NCI-H1436 (cell line): ENCODE measurements at regions not wholly inside any gene's neighbourhood (a gene's known extent, or its start where the extent isn't known, plus 50 kb on each side); places are given as distances from the start of the nearest gene placed in this dataset.
A peak's percentile ranks its signal among the peaks of the same experiment; 100 is the strongest.
"Not testable (repeated sequence)": the region's sequence is repeated elsewhere in the genome, so short reads cannot be mapped to it uniquely, and the experiment has no call there.

ENCODE experiments used
- DNase-seq: peaks from one replicate; lab custom pipeline; 2025; lab: John Stamatoyannopoulos, UW

GRCh38 chr4:26044983-26045382 lies 131.0 kb downstream of the SMIM20 start:
- no peak for DNase-seq

DNA sequence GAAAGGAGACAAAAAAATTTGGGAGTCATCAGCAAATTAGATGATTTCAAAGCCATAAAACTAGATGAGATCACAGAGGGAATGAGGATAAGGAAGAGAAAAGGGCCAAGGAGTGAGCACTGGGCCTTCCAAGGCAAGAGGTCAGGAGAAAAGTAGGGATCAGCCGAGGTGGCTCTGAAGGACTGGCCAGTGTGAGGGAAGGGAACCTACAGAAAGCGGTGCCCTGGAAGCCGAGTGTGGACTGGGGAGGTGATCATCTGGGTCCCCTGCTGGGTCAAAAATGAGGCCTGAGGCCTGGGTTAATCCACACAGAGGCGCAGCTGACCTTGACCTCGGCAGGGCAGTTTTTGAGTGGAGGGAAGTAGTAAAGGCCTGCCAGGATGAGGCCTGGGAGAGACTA lies 133.8 kb downstream of the SMIM20 start:
- DNase-seq, result no peak

DNA sequence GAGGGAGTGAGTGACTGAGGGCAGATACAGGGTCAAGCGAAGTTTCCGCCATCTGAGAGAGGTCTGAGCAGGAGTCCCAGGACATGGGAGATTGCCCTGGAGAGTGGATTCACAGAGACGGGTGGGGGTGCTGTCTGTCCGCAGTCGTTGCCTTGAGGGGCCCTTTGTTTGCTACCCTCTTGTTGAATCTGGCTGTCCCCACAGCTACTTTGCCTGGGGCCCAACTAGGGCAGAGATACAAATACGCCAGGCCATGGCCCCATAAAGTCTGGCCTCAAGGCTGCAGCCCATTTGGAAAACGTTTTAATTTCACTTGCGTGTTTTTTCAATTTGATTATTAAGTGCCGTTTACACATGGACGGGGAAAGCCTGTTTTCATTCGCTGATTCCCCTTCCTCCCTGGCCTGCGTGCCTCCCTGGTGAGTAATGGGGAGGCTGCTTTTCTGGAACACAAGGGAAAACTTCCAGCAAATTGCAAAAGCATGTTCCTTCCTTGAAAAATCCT lies 134.4 kb downstream of the SMIM20 start:
- no peak for DNase-seq

- DNase-seq, result no peak
Observed at GRCh38 chr4:26048950-26049349, 134.9 kb downstream of the SMIM20 start.

GRCh38 chr4:26049447-26049846 lies 135.4 kb downstream of the SMIM20 start:
- no peak for DNase-seq

DNA sequence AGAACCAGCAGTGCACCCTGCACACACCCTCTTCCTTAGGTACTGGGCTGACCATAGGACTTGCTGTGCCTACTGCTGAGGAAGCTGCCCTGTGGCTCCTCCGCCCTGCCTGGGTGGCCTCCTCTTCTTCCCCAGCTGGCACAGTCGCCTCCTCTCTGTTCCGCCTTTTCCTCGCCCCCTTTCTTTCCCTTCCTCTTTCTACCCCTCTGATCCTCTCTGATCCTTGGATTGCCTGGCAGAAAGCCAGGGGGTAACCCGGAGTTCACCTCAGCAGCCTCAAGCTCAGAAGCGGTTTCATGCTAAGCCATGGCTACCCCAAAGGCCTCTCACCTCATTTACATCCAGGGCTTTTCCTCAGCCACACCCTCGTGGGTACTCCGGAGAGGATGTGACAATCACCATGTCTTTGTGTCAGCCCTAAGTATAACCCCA lies 136.2 kb downstream of the SMIM20 start:
- DNase-seq, result no peak

DNA sequence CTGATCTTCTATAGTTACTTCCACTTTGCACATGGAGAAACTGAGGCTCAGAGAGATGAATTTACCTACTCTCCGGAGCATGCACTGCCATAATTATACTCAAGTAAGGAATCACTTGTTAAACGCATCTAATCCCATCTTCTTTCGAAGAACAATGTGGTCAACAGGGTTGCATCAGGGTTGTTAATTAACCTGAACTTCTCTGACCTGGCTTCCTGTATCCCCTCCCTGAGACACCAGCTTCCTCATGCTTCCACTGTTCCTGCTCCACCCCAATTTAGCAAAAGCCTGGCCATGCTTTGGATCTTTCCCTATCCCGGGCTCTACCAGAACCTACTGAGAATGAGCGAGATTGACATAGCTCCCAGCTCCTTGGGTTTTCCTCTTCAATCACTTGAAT lies 136.7 kb downstream of the SMIM20 start:
- no peak for DNase-seq

DNA sequence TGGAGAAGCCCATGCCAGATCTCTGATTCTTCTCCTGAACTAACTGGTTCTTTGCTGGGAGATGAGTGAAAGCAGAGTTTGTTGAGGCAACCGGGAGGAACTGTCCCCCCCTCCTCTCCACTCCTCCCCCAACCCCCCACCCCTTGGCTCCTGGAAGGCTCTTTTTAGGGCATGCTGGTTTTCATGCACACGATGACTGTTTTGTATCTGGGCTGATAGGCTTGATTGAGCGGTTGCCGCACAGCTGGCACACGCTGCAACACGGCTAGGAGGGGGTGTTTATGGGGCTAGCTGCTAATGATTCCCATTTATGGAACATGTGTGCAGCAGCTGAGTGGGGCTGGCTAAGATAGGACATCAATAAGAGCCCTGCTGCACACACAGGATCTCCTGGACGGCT lies 137.2 kb downstream of the SMIM20 start:
- no peak for DNase-seq

DNA sequence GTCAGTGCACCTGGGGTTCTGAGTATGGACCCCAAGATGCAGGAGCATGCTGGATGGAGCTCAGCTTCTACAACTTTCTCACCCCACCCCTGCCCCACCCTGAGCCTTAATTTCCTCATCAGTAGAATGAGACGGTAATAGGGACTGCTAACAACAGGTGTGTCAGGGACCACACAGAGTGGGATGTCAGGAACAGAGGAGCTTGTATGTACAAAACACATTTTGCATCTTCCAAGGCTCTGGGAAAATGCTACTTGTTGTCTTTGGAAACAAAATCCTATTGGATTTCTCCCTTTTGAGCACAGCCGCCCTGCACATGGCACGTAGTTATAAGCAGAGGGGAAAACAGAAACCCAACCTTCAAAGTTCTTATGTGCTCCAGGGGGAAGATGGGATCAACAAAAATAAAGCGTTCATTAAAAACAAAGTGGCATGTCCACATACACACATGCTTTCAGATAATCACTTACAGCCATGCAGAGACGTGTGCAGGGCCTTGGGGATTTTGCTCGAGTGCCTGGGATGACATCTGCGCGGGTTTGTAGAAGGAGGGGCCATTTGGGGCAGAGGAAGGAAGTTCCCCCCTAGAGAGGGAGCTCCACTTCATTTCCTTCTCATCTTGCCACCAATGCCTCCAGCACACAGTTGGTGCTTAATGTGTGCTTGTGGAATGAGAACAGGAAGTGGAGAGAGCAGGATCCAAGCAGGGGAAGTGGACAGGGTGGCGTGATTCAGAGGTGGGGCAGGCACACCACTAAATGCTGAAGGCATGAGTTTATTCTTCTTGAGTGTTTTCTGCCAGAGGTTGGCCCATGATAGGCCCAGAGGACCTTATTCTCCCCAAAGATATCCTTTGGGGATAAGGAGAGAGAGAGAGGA lies 138.9 kb downstream of the SMIM20 start:
- no peak for DNase-seq

DNA sequence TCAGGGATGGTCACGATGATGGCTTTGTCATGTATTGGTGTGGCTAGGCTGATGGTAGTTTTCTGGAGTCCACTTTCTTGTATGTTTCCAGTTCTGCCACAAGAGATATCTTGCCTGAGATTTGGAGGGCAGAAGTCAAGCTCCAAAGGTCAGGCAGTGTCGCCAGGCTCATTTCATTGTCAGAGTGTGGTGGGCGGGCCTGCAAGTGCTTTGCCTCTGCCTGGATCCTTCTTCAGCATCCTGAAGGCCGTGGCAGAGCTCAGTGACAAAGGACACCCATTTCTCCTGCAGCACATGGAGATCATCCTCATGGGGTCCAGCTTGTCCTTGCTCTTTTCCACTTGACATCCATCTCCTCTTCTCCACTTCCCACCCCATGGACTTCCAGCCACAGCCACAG lies 139.7 kb downstream of the SMIM20 start:
- DNase-seq, result no peak

DNA sequence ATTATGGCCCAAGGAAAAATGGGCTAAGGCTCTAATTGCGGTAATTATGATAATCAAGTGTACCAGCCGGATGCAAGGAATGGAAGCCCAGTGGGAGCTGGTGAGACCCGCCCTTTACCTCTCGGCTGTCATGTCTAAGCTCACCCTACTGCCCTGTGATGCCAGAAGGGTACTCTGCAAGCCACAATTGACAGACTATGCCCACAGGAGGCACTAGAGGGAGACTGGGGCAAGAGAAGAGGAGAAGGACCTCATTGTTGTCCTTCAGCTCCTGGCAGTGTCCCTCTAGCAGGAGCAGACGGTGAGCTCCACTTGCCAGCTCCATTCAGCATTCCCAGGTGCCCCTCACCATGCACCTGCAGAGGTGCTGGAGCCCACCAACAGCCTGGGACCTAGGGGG lies 141.8 kb downstream of the SMIM20 start:
- no peak for DNase-seq

GRCh38 chr4:26056406-26056805 lies 142.4 kb downstream of the SMIM20 start:
- DNase-seq, result no peak

- not testable (repeated sequence) for DNase-seq
Observed at GRCh38 chr4:26057839-26058238, 143.8 kb downstream of the SMIM20 start.

- DNase-seq, result no peak
Observed at GRCh38 chr4:26058537-26058936, 144.5 kb downstream of the SMIM20 start.

DNA sequence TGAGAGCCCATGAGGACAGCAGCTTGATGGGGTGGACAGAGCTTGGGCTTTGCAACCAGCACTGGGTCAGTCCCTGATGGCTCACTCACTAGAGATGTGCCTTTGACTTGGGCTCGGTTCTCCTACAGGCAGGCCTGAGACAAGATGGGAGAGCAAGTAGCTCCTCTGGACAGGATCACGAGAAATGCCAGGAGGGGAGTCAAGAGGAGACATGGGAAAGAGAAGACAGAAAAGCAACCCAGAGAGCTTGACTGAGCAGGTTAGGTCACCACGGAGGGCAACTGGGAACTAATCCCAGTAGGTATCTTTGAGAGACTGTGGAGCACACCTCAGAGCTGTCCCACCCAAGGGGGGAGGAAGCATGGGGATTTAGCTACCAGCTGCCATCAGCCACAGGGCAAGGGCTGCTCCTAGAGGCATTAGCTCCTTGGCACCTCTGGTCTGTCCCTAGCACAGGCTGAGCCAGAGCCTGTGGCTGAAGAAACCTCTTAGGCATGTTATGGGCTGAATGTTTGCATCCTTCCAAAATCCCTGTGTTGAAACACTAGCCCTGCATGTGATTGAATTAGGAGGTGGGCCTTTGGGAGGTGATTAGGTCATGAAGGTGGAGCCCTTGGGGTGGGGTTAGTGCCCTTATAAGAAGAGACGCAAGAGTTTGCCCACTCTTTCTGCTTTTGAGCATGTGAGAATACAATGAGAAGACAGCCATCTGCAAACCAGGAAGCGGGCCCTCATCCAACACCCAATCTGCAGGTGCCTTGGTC lies 145.6 kb downstream of the SMIM20 start:
- DNase-seq, result no peak

GRCh38 chr4:26060286-26060685 lies 146.3 kb downstream of the SMIM20 start:
- no peak for DNase-seq

DNA sequence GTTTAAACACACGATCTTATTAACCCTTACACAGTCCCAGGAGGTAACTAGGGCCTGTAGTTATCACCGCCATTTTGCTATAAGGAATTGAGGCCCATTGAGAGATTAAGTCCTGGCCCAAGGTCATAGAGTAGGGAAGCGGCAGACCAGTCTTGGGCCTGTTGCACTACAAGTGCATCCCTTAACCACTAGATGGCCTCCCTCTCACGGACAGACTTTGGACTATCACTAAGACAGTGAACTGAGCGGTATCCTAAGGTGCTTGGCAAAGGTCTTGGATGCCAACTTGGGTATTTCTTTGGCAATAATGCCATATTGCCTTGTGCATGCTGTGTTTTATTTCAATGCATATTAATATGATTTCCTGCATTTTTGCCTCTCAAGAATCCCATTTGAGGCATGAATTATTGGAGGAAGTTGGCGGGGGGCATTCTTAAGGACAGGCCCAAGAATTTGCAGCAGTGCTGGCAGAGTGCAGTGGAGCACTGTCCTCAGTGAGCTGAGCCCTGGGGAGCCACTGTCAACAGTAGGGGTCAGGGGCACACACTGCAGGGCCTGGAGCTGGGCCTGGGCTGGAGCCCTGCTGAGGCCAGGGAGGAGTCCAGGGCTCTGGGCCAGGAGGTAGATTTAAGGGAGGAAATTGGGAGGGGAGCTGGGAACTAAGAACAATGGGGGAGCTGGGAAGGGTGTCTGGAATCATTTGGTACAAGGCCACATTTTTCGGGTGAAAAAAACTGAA lies 147.4 kb downstream of the SMIM20 start:
- DNase-seq, result no peak

GRCh38 chr4:26062215-26062614 lies 148.2 kb downstream of the SMIM20 start:
- DNase-seq, result no peak

- DNase-seq, result not testable (repeated sequence)
Observed at GRCh38 chr4:26064009-26064408, 150.0 kb downstream of the SMIM20 start.

GRCh38 chr4:26065833-26066232 lies 151.8 kb downstream of the SMIM20 start:
- no peak for DNase-seq

GRCh38 chr4:26067035-26067434 lies 153.0 kb downstream of the SMIM20 start:
- DNase-seq, result peak; percentile 28

- DNase-seq, result no peak
Observed at GRCh38 chr4:26069218-26069617, 155.2 kb downstream of the SMIM20 start.
